ENCODE measurements at regions not wholly inside any gene's neighbourhood (a gene's known extent, or its start where the extent isn't known, plus 50 kb on each side); places are given as distances from the start of the nearest gene placed in this dataset.

- TF ChIP-seq USF2 (IDR thresholded peaks at IDR 0.05; ENCODE audit: low read depth, low read length) (peak; percentile 62), USF2 (CRISPR knock-in tag; IDR thresholded peaks at IDR 0.05; ENCODE audit: borderline replicate concordance) (peak; percentile 78; the same call in 1 of the 2 replicates), SOX6 (IDR thresholded peaks at IDR 0.05) (no peak), SOX6 (CRISPR knock-in tag; IDR thresholded peaks at IDR 0.05) (peak; percentile 76), ADNP (CRISPR knock-in tag; IDR thresholded peaks at IDR 0.05) (no peak), GFI1 (CRISPR knock-in tag; IDR thresholded peaks at IDR 0.05; ENCODE audit: borderline replicate concordance) (0 out of 2 replicates have a peak, but pooled peaks have one; percentile 32), NCOA2 (CRISPR knock-in tag; IDR thresholded peaks at IDR 0.05) (peak; percentile 88), CEBPB (IDR thresholded peaks at IDR 0.05; ENCODE audit: borderline replicate concordance, low read depth, low read length) (peak; percentile 10; the same call in 1 of the 2 replicates), SALL1 (CRISPR knock-in tag; IDR thresholded peaks at IDR 0.05) (peak; percentile 55; the same call in 1 of the 2 replicates), DNMT1 (CRISPR knock-in tag; IDR thresholded peaks at IDR 0.05) (no peak), SIX4 (CRISPR knock-in tag; IDR thresholded peaks at IDR 0.05) (0 out of 2 replicates have a peak, but pooled peaks have one; percentile 14), ATF2 (CRISPR knock-in tag; IDR thresholded peaks at IDR 0.05) (peak; percentile 51; the same call in 1 of the 2 replicates), SOX5 (CRISPR knock-in tag; IDR thresholded peaks at IDR 0.05; ENCODE audit: borderline replicate concordance) (peak; percentile 73; the same call in 1 of the 2 replicates), ISL2 (CRISPR knock-in tag; IDR thresholded peaks at IDR 0.05) (peak; percentile 21; the same call in 1 of the 2 replicates), CBX1 (IDR thresholded peaks at IDR 0.05; ENCODE audit: low read depth) (no peak), PITX1 (CRISPR knock-in tag; IDR thresholded peaks at IDR 0.05) (0 out of 2 replicates have a peak, but pooled peaks have one; percentile 17), GATAD2A (CRISPR knock-in tag; IDR thresholded peaks at IDR 0.05) (peak; percentile 82)
- TF ChIP-seq, protein P1, sequence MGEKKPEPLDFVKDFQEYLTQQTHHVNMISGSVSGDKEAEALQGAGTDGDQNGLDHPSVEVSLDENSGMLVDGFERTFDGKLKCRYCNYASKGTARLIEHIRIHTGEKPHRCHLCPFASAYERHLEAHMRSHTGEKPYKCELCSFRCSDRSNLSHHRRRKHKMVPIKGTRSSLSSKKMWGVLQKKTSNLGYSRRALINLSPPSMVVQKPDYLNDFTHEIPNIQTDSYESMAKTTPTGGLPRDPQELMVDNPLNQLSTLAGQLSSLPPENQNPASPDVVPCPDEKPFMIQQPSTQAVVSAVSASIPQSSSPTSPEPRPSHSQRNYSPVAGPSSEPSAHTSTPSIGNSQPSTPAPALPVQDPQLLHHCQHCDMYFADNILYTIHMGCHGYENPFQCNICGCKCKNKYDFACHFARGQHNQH (CRISPR knock-in tag; IDR thresholded peaks at IDR 0.05): 0 out of 2 replicates have a peak, but pooled peaks have one; percentile 44
Measured at GRCh38 chr12:24044941-24045703, 95.7 kb upstream of the SOX5 start (continued).

All from HepG2 (cell line).